ENCODE measurements at regions not wholly inside any gene's neighbourhood (a gene's known extent, or its start where the extent isn't known, plus 50 kb on each side); places are given as distances from the start of the nearest gene placed in this dataset.

DNA sequence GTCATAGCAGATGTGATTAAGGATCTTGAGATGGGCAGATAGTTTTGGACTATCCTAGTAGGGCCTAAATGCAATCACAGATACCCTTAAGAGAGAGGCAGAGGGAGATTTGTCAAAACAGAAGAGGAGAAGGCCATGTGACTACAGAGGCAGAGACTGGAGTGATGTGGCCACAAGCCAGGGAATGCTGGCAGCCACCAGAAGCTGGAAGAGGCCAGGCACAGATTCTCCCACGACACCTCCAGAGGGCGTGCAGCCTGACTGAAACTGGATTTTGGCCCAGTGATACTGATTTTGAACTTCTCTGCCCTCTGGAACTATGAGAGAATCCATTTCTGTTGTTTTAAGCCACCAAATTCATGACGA is 52.1 kb upstream of the EPS8L3 start:
- TF ChIP-seq, protein P1, sequence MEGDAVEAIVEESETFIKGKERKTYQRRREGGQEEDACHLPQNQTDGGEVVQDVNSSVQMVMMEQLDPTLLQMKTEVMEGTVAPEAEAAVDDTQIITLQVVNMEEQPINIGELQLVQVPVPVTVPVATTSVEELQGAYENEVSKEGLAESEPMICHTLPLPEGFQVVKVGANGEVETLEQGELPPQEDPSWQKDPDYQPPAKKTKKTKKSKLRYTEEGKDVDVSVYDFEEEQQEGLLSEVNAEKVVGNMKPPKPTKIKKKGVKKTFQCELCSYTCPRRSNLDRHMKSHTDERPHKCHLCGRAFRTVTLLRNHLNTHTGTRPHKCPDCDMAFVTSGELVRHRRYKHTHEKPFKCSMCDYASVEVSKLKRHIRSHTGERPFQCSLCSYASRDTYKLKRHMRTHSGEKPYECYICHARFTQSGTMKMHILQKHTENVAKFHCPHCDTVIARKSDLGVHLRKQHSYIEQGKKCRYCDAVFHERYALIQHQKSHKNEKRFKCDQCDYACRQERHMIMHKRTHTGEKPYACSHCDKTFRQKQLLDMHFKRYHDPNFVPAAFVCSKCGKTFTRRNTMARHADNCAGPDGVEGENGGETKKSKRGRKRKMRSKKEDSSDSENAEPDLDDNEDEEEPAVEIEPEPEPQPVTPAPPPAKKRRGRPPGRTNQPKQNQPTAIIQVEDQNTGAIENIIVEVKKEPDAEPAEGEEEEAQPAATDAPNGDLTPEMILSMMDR (IDR thresholded peaks at IDR 0.05; ENCODE audit: low read depth, low read length): no peak
- H3K27me3 ChIP-seq: no peaks in the 10 kb centered on the region
- H3K36me3 ChIP-seq: no peaks in the 10 kb centered on the region
- no peak for DNase-seq
- peaks cover 6% of the 10 kb centered on the region for H3K9me3 ChIP-seq
- peaks cover 3% of the 10 kb centered on the region for H3K4me1 ChIP-seq
- H3K4me3 ChIP-seq (ENCODE audit: low read depth, low read length): no peak overlapping the region

DNA sequence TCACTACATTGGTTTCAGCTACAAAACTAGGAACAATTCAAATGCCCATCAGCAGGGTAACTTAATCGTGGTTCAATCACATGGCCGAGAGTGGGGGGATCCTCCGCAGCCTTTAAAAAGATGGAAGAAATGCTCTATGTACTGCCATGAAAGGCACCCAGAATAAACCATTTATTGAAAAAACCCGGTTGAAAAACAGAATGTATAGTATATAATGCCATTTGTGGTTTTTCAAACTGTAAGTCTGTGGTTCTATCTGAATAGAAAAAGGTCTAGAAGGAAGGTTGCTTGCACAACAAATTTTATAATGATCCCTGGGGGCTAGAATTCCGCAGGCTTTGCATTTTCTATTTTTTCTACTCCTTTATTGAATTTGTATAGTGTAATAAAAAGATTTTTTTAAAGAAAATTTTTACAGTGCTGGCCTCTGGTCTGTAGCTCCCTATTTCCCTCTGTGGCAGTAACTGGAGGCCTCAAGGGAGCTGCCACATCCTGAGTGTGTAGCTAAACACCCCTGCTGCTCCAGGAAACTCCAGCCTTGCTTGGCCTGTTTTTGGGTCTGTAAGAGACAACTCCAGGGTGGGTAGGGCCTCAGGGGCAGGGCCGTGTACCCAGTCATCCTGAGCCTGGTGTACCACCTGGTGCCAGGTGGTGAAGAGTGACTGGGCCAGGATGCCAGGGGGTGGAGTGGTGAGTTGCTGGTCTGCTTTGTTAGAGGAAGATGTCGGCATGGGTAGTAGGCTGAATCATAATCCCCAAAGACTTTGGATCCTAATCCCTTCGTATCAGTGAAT is 51.5 kb upstream of the EPS8L3 start:
- no peaks in the 10 kb centered on the region for H3K36me3 ChIP-seq
- TF ChIP-seq, protein P1 (IDR thresholded peaks at IDR 0.05; ENCODE audit: low read depth, low read length): no peak
- peaks cover 6% of the 10 kb centered on the region for H3K9me3 ChIP-seq
- H3K4me1 ChIP-seq: peaks cover 3% of the 10 kb centered on the region
- H3K27me3 ChIP-seq: no peaks in the 10 kb centered on the region
- no peak for DNase-seq
- no peak overlapping the region for H3K4me3 ChIP-seq (ENCODE audit: low read depth, low read length)

DNA sequence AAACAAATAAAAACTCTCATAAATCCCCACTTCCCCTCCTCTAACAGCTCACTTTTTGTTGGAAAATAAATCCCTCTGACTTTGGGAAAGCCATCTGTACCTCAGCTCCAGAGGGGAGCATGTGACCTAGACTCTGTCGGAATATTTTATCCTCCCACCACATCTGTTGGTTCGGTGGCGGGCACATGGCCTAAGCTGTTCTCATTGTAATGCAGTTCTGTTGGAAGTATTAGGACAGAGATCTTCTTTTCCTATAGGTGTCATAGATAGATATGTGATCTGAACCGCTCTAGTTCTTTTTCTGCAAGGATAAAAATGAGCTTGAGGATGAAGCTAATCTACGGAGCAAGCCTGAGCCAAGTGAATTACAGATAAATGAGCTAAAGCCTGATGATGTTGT is 50.5 kb upstream of the EPS8L3 start:
- peaks cover 3% of the 10 kb centered on the region for H3K4me1 ChIP-seq
- no peak for DNase-seq
- TF ChIP-seq, protein P1 (IDR thresholded peaks at IDR 0.05; ENCODE audit: low read depth, low read length): no peak

More for the DNA sequence above, 50.5 kb upstream of the EPS8L3 start:
- no peak overlapping the region for H3K4me3 ChIP-seq (ENCODE audit: low read depth, low read length)
- no peaks in the 10 kb centered on the region for H3K36me3 ChIP-seq
- no peaks in the 10 kb centered on the region for H3K27me3 ChIP-seq
- peaks cover 6% of the 10 kb centered on the region for H3K9me3 ChIP-seq
